Activated CD8-positive, alpha-beta memory T cell treated with anti-CD3 and anti-CD28 coated beads, Interleukin-2, amount 50 U/mL, for 48 hours (primary cell): ENCODE measurements at regions not wholly inside any gene's neighbourhood (a gene's known extent, or its start where the extent isn't known, plus 50 kb on each side); places are given as distances from the start of the nearest gene placed in this dataset.
"Not testable (repeated sequence)": the region's sequence is repeated elsewhere in the genome, so short reads cannot be mapped to it uniquely, and the experiment has no call there.

Experiments
- DNase-seq: peaks from one replicate; pipeline ENCODE4 v3.0.0-alpha.2; 2020

DNA sequence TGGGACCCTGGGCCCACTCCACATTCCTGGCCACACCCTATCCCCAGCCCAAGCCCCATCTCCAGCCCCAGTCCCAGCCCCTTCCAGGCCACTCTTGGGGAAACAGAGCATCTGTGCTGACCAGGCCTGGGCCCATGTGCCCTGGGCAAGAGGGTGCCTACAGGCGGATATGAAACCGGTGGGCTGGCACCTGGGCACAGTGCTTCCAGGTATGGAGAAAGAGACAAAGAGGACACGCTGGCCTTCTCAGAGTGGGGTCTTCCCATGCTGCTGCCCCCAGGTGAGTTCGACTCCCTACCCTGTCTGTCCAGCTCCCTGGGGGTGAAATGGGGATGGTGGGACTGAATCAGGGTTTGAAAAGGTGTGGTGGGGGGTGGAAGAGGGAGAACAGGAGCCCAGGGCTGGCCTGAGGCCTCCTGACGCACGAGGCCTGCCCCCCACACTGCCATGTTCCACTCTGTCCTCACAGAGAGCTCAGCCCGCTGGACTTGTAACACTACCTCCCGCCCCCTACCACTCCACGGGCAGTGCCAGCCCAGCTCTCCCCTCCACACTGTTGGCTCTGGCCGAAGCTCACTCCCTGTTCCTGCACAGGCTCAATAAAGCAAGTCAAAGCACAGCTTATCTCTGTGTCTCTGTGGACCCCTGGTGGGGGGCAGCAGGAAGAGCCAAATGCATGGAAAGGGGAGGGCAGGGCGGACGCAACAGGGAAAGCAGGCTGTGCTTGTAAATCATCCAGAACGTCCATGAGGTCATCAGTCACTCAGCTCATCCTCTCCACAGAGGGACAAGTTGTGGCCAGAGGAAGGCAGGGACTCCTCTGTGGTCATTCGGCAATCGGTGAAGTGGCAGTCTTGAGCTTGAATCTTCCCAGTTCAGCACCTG lies 71.1 kb upstream of the TMEM97 start:
- DNase-seq = no peak

DNA sequence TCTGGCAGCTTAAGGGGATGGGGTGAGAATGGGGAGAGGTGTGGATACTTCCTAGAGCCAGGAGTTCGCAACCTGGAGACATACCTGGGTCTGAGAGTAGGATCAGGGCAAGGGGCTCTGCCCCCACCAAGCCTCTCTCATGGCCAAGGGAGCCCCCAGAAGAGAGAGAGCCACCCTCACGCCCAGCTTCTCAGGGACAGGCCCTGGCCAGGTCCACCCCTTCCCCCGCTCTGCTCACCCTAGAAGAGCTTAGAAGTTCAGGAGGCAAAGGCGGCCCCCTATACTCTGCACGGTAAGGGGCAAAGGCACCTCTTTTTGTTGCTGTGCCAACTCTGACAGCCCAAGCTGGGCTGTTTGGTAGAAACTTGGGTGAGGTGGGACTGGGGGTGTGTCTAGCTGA lies 69.3 kb upstream of the TMEM97 start:
- no peak for DNase-seq

DNA sequence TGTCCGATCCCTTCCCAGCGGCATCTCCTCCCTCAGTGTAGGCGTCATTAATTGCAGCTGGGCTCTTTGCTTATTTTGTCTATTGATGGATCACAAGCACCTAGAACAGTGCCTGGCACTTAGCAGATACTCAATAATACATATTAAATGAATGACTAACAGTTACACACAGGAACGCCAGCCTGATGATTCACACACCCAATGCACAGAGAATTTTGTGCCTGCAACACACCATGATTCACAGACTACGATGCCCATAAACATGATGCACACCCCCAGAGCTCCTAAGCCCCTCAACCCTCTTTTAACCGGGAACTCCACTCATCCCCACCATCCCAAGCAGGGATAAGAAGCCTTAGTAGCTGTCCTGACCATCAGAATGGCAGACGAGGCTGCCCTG lies 66.6 kb upstream of the TMEM97 start:
- DNase-seq = no peak

DNA sequence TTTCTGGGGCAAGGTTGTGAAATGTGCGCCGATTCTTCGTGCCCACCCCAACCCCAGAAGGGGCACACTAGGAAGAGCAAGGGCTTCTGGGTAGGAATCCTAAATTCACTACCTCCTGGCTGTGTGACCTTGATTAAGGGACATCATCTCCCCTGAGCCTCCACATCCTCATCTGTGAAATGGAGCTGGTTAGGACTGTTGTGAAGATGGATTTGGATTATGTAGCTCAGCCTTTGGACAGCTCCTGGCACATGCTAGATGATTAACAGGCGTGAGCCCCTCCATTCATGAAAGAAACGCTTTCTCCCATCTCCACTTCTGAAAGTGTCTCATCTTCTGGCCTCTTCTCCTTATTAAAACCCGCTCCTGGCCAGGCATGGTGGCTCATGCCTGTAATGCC lies 65.3 kb upstream of the TMEM97 start:
- DNase-seq = no peak

DNA sequence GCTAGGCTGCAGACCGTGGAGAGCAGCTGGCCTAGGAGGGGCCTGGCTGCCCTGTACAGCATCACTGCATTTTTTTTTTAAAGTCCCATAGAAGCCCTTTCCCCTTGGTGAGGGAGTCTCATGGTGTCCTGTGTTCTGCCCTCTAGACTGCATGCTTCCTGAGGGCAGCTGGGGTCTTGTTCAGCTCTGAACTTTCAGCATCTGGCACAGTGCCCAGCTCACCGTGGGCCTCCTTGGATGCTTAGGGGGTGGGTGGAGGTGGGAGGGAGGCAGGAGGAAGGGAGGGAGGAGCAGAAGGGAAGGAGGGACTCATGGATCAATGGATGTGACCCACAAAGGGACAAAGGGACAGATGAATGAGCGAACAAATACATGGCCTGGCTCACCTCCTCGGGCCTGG lies 63.4 kb upstream of the TMEM97 start:
- DNase-seq = no peak

DNA sequence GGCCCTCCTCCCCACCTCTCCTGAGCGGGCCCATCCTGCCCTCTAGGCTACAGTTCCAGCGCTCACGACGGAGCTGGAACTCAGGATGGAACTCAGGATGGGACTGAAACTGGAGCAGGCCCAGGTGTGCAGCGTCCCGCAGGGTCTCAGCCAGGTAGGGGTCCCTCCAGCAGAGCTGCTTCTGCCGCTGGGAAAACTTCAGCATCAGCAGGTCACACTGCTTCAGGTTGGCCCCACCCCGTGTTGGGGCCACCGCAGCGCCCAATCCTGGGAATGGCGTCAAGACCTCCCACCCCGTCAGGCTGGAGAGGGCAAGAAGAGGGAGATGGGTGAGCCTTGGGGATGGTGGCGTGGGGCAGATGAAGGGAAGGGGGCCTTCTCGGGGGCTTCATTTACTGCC lies 62.6 kb upstream of the TMEM97 start:
- DNase-seq = no peak

DNA sequence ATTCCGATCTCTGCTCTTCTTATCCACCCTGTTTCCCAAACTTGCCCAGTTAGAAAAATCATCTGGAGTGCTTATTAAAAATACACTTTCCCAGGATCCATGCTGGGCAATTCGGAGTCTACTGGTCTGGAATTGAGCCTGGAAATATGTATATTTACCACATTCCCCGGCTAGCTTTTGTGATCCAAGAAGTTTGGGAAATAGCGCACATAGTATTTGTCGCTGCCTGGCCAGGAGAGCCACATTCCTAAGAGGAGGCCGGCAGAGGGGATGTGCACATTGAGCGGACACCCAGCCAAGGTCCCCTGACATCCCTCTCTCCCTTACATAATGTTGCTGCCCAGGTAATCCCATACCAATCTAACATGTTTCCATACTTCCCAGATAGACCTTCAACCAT lies 62.1 kb upstream of the TMEM97 start:
- DNase-seq = no peak

DNA sequence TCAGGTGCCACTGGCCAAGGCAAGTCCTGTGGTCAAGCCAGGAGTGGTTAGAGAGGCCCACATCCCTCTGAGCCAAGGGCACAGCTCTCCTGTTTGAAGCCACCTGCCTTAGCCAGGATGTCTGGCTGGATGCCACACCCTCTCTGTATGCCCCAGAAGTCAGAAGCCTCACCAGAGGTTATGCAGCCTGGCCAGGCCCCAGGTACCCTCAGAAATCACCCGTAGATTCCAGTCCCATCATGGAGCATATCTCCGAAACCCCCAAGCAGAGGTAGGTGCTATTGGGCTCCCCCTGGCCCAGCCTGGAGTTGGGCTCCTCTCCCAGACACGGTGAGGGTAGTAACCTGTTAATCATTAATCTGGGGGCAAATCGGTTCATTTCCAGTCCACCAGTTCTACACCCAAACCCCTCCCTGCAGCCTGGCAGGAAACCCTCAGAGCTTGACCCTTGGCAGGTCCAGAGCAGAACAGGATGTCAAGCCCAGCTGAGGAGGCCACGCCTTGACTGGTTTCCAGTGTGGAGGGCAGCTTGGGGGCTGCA lies 60.6 kb upstream of the TMEM97 start:
- no peak for DNase-seq

DNA sequence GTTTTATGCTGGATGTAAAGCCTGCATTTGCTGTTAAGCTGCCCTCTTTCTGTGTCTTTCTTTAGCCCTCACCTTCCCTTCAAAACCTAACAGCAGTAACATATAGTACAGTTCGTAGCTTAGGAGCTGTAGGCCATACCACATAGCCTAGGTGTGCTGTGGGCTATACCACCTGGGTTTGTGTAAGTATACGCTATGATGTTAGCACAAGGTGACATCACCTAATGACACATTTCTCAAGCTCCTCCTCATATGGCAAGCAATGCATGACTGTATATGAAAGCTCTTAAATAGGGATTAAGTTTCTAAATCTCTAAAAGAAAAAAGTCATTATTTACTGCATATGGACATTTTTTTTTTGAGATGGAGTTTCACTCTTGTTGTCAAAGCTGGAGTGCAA lies 57.8 kb upstream of the TMEM97 start:
- DNase-seq = no peak

DNA sequence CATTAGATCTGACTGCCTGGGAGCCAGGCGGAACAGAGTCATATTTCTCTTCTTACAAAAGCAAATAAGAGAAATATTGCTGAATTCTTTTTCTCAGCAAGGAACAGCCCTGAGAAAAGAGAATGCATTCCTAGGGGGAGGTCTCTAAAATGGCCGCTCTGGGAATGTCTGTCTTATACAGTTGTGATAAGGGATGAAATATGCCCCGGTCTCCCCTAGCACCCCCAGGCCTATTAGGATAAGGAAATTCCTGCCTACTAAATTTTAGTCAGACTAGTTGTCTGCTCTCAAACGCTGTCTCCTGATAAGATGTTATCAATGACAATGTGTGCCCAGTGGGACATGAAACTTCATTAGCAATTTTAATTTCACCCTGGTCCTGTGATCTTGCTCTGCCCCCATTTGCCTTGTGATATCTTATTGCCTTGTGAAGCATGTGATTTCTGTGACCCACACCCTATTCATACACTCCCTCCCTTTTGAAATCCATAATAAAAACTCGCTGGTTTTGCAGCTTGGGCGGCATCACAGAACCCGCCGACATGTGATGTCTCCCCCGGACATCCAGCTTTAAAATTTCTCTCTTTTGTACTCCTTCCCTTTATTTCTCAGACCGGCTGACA lies 56.8 kb upstream of the TMEM97 start:
- not testable (repeated sequence) for DNase-seq

DNA sequence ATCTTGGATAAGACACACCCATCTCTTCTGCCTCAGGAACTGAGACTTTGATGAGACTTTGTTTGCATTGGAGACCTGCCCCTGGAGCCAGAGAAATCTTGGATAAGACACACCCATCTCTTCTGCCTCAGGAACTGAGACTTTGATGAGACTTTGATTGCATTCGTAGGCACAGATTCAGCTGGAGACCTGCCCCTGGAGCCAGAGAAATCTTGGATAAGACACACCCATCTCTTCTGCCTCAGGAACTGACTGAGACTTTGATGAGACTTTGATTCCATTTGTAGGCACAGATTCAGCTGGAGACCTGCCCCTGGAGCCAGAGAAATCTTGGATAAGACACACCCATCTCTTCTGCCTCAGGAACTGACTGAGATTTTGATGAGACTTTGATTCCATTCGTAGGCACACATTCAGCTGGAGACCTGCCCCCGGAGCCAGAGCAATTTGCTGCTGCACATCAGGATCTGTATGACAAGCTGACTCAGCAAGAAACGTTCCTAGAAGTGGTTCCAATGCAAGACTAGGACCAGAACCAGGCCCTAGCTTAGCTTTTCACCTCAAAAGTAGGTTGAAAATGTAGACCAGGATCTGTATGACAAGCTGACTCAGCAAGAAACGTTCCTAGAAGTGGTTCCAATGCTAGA lies 54.0 kb upstream of the TMEM97 start:
- not testable (repeated sequence) for DNase-seq

DNA sequence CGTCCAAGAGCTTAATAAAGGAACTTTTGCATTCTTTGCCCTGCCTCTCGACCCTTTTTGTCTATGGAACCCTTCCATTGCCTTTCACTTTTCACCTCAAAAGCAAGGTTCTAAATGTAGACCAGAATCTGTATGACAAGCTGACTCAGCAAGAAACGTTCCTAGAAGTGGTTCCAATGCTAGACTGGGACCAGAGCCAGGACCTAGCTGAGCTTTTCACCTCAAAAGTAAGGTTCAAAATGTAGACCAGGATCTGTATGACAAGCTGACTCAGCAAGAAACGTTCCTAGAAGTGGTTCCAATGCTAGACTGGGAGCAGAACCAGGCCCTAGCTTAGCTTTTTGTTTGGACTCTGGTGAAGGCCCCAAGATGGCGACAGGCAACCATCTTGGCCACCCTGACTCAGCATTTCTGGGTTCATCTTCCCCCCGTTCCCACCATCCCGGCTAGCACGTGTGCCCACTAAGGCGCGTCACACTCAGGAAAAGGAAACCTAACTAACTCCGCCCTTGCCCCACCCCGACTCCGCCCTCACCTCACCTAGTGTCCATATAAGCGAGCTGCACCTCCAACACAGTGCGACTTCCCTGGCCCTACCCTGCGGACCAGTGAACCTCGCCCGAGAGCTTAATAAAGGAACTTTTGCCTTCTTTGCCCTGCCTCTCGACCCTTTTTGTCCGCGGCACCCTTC lies 53.0 kb upstream of the TMEM97 start:
- DNase-seq = not testable (repeated sequence)

DNA sequence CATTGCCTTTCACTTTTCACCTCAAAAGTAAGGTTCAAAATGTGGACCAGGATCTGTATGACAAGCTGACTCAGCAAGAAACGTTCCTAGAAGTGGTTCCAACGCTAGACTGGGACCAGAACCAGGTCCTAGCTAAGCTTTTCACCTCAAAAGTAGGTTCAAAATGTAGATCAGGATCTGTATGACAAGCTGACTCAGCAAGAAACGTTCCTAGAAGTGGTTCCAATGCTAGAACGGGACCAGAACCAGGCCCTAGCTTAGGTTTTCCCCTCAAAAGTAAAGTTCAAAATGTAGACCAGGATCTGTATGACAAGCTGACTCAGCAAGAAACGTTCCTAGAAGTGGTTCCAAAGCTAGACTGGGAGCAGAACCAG lies 52.5 kb upstream of the TMEM97 start:
- DNase-seq = not testable (repeated sequence)

DNA sequence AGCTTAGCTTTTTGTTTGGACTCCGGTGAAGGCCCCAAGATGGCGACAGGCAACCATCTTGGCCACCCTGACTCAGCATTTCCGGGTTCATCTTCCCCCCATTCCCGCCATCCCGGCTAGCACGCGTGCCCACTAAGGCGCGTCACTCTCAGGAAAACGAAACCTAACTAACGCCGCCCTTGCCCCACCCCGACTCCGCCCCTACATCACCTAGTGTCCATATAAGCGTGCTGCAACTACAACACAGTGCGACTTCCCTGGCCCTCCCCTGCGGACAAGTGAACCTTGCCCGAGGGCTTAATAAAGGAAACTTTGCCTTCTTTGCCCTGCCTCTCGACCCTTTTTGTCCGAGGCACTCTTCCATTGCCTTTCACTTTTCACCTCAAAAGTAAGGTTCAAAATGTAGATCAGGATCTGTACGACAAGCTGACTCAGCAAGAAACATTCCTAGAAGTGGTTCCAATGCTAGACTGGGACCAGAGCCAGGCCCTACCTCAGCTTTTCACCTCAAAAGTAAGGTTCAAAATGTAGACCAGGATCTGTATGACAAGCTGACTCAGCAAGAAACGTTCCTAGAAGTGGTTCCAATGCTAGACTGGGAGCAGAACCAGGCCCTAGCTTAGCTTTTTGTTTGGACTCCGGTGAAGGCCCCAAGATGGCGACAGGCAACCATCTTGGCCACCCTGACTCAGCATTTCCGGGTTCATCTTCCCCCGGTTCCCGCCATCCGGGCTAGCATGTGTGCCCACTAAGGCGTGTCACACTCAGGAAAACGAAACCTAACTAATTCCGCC lies 51.9 kb upstream of the TMEM97 start:
- DNase-seq = peak; percentile 35

DNA sequence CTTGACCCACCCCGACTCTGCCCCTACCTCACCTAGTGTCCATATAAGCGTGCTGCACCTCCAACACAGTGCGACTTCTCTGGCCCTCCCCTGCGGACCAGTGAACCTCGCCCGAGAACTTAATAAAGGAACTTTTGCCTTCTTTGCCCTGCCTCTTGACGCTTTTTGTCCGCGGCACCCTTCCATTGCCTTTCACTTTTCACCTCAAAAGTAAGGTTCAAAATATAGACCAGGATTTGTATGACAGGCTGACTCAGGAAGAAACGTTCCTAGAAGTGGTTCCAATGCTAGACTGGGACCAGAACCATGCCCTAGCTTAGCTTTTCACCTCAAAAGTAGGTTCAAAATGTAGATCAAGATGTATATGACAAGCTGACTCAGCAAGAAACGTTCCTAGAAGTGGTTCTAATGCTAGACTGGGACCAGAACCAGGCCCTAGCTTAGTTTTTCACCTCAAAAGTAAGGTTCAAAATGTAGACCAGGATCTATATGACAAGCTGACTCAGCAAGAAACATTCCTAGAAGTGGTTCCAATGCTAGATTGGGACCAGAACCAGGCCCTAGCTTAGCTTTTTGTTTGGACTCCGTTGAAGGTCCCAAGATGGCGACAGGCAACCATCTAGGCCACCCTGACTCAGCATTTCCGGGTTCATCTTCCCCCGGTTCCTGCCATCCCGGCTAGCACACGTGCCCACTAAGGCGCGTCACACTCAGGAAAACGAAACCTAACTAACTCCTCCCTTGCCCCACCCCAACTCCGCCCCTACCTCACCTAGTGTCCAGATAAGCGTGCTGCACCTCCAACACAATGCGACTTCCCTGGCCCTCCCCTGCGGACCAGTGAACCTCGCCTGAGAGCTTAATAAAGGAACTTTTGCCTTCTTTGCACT lies 51.0 kb upstream of the TMEM97 start:
- peak; percentile 37 for DNase-seq

DNA sequence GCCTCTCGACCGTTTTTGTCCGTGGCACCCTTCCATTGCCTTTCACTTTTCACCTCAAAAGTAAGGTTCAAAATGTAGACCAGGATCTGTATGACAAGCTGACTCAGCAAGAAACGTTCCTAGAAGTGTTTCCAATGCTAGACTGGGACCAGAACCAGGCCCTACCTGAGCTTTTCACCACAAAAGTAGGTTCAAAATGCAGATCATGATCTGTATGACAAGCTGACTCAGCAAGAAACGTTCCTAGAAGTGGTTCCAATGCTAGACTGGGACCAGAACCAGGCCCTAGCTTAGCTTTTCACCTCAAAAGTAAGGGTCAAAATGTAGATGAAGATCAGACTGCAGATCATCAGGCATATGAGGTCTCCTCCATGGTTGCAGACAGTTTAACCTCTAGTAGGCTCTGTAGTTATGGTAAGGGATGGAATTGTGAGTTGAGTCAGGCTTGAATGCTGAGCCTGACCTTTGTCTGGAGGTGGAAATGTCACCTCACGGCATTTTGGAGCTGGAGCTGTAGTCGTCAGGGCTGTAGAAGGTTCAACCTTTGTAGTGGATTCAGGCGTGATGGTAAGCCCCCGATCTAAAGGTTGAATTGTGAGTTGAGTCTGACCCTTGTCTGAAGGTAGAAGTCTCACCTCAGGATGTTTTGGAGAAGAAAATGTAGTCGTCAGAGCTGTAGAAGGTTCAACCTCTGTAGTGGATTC lies 50.2 kb upstream of the TMEM97 start:
- peak; percentile 35 for DNase-seq
